Kidney capillary endothelial cell (primary cell): ENCODE measurements at regions not wholly inside any gene's neighbourhood (a gene's known extent, or its start where the extent isn't known, plus 50 kb on each side); places are given as distances from the start of the nearest gene placed in this dataset.
A peak's percentile ranks its signal among the peaks of the same experiment; 100 is the strongest.

Source experiments
- DNase-seq: peaks from one replicate; pipeline ENCODE4 v3.0.0-alpha.2; 2018; ENCODE audit warnings: low spot score

- DNase-seq = no peak
Measured at GRCh38 chr11:126129727-126130671, 67.3 kb upstream of the CDON start.

GRCh38 chr11:126127898-126128297, 65.2 kb upstream of the CDON start:
- no peak for DNase-seq

- no peak for DNase-seq
Measured at GRCh38 chr11:126127284-126127845, 64.7 kb upstream of the CDON start.

- no peak for DNase-seq
Measured at GRCh38 chr11:126124231-126124661, 61.6 kb upstream of the CDON start.

GRCh38 chr11:126123686-126124085, 61.0 kb upstream of the CDON start:
- no peak for DNase-seq

GRCh38 chr11:126122863-126123262, 60.2 kb upstream of the CDON start:
- no peak for DNase-seq

GRCh38 chr11:126121296-126121695, 58.6 kb upstream of the CDON start:
- no peak for DNase-seq

- DNase-seq = no peak
Measured at GRCh38 chr11:126118806-126119205, 56.1 kb upstream of the CDON start.

- no peak for DNase-seq
Measured at GRCh38 chr11:126115816-126116331, 53.2 kb upstream of the CDON start.

- DNase-seq = no peak
Measured at GRCh38 chr11:126115127-126115495, 52.4 kb upstream of the CDON start.

GRCh38 chr11:126114486-126115126, 51.9 kb upstream of the CDON start:
- DNase-seq = no peak

- no peak for DNase-seq
Measured at GRCh38 chr11:126113963-126114362, 51.3 kb upstream of the CDON start.

- DNase-seq = peak; percentile 19
Measured at GRCh38 chr11:126113515-126113957, 50.9 kb upstream of the CDON start.

GRCh38 chr11:126113012-126113411, 50.3 kb upstream of the CDON start:
- no peak for DNase-seq

- DNase-seq = no peak
Measured at GRCh38 chr11:126112547-126112946, 49.9 kb upstream of the CDON start.
